GM13977 (cell line): ENCODE measurements at regions not wholly inside any gene's neighbourhood (a gene's known extent, or its start where the extent isn't known, plus 50 kb on each side); places are given as distances from the start of the nearest gene placed in this dataset.

ENCODE experiments used
- DNase-seq: peaks from one replicate; pipeline ENCODE4 v3.0.0; 2012; ENCODE audit warnings: low spot score
- CTCF ChIP-seq: IDR thresholded peaks from 2 replicates; pipeline ENCODE4 v1.5.1; 2012; ENCODE audit warnings: mild to moderate bottlenecking, control low read depth; ENCODE audit not compliant: insufficient read depth; ENCODE audit errors: extremely low read depth, missing control alignments
- in situ Hi-C: fragments of 300-500 bp; cut with MboI; formaldehyde crosslinking; loops from one replicate; pipeline ENCODE4 v1.12.0; 2022; ENCODE audit warnings: low sequenced_read_pairs, low pct_unique_long_range_greater_than_20kb, mixed read lengths, inconsistent platforms; ENCODE audit not compliant: unreplicated experiment

- no peak for DNase-seq
- in situ Hi-C loops: no loop called here
- no peak for TF ChIP-seq CTCF
Observed at GRCh38 chr6:11925805-11926204, 86.3 kb upstream of the HIVEP1 start.

DNA sequence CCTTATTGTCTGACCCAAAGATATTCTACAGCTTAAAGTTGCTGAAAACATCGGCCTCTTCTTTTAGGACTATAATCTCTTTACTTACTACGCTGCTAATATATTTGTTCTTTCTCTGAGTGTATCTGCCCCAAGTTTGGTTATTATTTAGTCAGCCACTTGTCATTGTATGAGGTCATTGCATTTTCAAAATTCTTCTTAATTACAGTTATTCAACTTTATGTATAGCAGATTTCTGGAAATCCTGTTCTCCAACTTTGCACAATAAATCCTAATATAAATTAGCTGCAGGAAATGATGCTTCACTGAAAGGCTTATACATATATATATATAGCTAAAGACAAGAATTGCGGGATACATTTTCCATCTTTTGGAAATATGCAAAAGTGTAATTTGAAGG lies 88.5 kb upstream of the HIVEP1 start:
- no peak for DNase-seq
- no peak for TF ChIP-seq CTCF
- in situ Hi-C loops: no loop called here

- no peak for TF ChIP-seq CTCF
- DNase-seq: no peak
- in situ Hi-C loops: no loop called here
Observed at GRCh38 chr6:11922901-11923300, 89.2 kb upstream of the HIVEP1 start.

GRCh38 chr6:11921751-11922150 lies 90.4 kb upstream of the HIVEP1 start:
- DNase-seq: no peak
- no peak for TF ChIP-seq CTCF
- in situ Hi-C loops: no loop called here

- TF ChIP-seq CTCF: no peak
- in situ Hi-C loops: no loop called here
- DNase-seq: no peak
Observed at GRCh38 chr6:11921017-11921438, 91.1 kb upstream of the HIVEP1 start.

DNA sequence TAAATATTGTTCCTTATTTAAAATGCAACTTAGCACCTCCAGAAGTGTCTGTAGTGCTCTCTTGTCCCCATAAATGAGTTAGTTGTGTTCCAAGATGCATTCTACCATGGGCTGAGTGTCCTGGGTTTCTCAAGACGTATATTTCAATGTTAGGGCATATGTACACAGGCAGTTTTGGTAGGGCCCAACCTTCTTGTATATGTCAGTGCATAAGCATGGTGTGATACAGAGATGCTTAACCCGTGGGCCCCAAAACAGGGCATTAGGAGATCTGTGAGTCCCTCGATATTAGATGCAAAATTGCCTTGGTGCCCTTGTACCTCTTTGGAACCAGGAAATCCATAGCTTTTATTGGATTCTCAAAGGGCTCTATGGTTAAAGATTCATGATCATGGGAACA lies 91.5 kb upstream of the HIVEP1 start:
- TF ChIP-seq CTCF: no peak
- DNase-seq: no peak
- in situ Hi-C loops: no loop called here
